Activated CD8-positive, alpha-beta memory T cell treated with anti-CD3 and anti-CD28 coated beads, Interleukin-2, amount 10 ng/mL, durations not matched to agents 7 days and 5 days (primary cell): ENCODE measurements at regions not wholly inside any gene's neighbourhood (a gene's known extent, or its start where the extent isn't known, plus 50 kb on each side); places are given as distances from the start of the nearest gene placed in this dataset.

Source experiments
- ATAC-seq: fragments of 150-1000 bp; cut with Tn5 transposase; one replicate; pipeline ENCODE4 v1.10.0; 2021; ENCODE audit warnings: moderate library complexity
- CTCF ChIA-PET: fragments of 350-600 bp; sonication (Branson Sonifier 250); formaldehyde crosslinking; loops from one replicate; lab custom pipeline; 2021; ENCODE audit warnings: antibody characterized with exemption; lab: Charles Lee
- DNase-seq: peaks from one replicate; pipeline ENCODE4 v3.0.0-alpha.2; 2020
- H3K27ac Mint-ChIP-seq: one replicate; pipeline ENCODE4 v1.8.0; 2021; ENCODE audit warnings: mild to moderate bottlenecking, mixed read lengths
- H3K27me3 Mint-ChIP-seq: one replicate; pipeline ENCODE4 v1.8.0; 2021; ENCODE audit warnings: mixed read lengths
- H3K36me3 Mint-ChIP-seq: one replicate; pipeline ENCODE4 v1.8.0; 2021; ENCODE audit warnings: mild to moderate bottlenecking, mixed read lengths
- H3K4me1 Mint-ChIP-seq: one replicate; pipeline ENCODE4 v1.8.0; 2021; ENCODE audit warnings: mixed read lengths
- H3K4me3 Mint-ChIP-seq: one replicate; pipeline ENCODE4 v1.8.0; 2021; ENCODE audit warnings: mild to moderate bottlenecking, moderate library complexity, mixed read lengths
- H3K9me3 Mint-ChIP-seq: one replicate; pipeline ENCODE4 v1.8.0; 2022; ENCODE audit warnings: low read depth, mixed read lengths

DNA sequence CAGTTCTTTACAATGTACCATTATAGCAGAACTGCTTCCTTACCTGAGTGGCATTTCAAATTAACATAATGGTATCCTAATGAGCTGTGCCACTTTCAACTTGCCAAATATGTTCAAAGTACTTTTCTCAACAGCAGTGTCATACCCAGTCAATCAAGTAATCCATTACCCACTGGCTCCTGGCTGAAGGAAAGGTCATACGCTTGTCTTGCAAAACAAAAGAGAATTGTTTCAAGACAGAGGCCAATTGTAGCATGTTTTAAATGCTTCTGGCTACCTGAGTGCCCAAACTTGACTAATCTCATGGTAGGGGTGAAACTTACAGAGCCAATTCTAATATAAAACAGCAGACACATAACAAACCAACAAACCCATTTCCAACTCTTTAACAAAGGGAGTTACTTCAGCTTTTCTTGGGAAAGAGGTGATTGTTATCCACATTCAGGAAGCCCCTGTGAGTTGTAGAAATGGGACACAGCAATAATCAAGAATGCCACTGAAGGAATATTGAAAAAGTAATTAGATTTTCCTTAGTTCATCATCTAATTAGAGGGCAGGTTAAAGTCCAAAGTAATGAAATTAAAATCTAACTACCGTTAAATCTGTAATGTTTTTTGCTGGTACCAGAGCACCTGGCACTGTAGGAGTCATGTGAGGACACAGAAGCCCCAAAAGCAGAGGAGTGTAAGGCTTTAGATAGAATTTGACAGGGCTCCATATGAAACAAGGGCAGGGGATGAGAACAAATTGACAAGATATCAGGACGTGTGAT lies 241.9 kb downstream of the RWDD3 start:
- CTCF ChIA-PET, result no interaction called here
- Mint-ChIP-seq H3K4me1 (no peaks in the 10 kb centered on the region), H3K4me3 (no peak overlapping the region)

DNA sequence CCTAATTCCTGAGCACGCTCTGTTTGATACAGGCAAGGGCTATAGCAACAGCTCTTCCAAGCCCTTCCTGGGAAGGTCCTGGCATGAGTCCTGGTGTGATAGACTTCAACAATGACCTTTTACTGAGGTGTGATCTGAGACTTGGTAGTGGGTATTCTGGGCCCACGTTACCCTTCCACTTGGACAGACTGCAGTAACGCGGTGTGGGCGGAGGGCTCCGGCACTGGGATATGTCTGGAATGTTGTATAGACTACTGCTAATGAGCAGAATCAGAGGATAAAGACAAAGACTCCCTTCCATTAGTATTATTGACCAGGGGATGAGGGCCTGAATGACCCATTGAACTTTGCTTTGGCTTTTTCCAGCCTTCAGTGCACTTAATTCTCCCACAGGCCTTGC lies 262.3 kb downstream of the RWDD3 start:
- Mint-ChIP-seq H3K4me1 (no peaks in the 10 kb centered on the region), H3K27me3 (no peaks in the 10 kb centered on the region), H3K9me3 (peaks cover 3% of the 10 kb centered on the region), H3K36me3 (no peaks in the 10 kb centered on the region), H3K4me3 (no peak overlapping the region), H3K27ac (no peak overlapping the region)
- DNase-seq (no peak), ATAC-seq (no peak)
- CTCF ChIA-PET, result no interaction called here

More for the DNA sequence above, 241.9 kb downstream of the RWDD3 start:
- H3K27ac Mint-ChIP-seq, result no peak overlapping the region
- no peaks in the 10 kb centered on the region for H3K27me3 Mint-ChIP-seq
- H3K9me3 Mint-ChIP-seq, result peaks cover 11% of the 10 kb centered on the region
- ATAC-seq (no peak), DNase-seq (no peak)
- no peaks in the 10 kb centered on the region for H3K36me3 Mint-ChIP-seq

GRCh38 chr1:95496773-95497172 lies 262.8 kb downstream of the RWDD3 start:
- CTCF ChIA-PET, result no interaction called here
- Mint-ChIP-seq H3K4me1 (no peaks in the 10 kb centered on the region), H3K9me3 (peaks cover 4% of the 10 kb centered on the region), H3K27me3 (no peaks in the 10 kb centered on the region), H3K4me3 (no peak overlapping the region), H3K27ac (no peak overlapping the region), H3K36me3 (no peaks in the 10 kb centered on the region)
- ATAC-seq (no peak), DNase-seq (no peak)

DNA sequence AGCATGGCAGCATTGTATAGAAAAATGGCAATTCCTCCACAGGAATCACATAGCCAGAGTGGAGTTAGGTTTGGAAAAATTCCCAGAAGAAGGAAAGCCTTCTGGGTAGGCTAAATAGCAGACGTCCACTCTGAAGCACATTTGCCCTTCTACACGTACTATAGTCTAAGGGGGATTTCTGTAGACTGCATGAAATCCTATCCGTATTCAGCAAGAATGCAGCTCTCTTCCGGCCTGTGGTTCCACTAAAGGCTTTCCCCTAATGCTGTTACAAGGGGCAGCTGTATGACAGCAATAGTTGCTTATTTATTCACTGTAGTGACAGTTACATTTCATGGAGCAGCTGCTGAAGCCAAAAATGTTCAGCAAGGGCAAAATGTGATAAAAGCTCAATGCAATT lies 263.6 kb downstream of the RWDD3 start:
- ATAC-seq, result no peak
- Mint-ChIP-seq H3K9me3 (peaks cover 4% of the 10 kb centered on the region), H3K4me1 (no peaks in the 10 kb centered on the region), H3K27ac (no peak overlapping the region), H3K4me3 (no peak overlapping the region), H3K27me3 (no peaks in the 10 kb centered on the region), H3K36me3 (no peaks in the 10 kb centered on the region)
- CTCF ChIA-PET, result no interaction called here
- no peak for DNase-seq

DNA sequence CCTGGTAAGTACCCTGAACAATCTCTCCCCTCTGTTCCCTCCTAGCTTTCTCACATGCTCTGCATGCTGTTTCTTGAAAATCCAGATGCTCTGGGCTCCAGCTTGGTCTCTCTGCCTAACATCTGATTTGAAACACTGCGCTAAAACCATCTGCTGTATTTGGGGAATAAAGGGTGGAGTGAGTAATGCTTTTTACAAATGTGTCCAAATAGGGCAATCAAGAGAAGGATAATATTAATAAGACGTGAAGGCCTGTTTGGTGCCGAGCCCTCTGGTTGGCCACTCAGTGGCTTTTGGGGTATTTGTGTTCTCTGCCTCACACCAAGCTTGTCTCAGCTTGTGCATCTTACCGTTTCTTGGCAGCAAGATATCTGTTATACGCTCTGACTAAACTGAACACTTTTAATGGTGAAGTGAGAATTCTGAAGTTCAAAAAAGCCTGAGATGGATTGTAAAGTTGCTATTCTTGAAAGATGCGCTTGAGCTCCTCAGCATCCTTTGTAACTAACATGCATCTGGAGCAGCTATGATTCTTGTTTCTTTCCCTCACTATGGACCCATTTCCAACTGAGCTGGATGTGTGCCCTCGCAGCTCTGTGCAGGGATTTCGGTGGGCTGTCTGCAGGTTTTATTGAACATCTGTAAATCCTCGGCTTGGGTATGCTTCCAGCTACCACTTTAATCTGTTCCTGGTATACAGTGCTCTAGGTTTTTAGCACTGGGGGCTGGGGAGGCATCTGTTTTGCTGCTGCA lies 269.4 kb downstream of the RWDD3 start:
- Mint-ChIP-seq H3K4me3 (no peak overlapping the region), H3K36me3 (no peaks in the 10 kb centered on the region), H3K9me3 (peaks cover 5% of the 10 kb centered on the region), H3K4me1 (no peaks in the 10 kb centered on the region), H3K27me3 (no peaks in the 10 kb centered on the region), H3K27ac (no peak overlapping the region)
- DNase-seq (no peak), ATAC-seq (no peak)
- CTCF ChIA-PET, result no interaction called here

DNA sequence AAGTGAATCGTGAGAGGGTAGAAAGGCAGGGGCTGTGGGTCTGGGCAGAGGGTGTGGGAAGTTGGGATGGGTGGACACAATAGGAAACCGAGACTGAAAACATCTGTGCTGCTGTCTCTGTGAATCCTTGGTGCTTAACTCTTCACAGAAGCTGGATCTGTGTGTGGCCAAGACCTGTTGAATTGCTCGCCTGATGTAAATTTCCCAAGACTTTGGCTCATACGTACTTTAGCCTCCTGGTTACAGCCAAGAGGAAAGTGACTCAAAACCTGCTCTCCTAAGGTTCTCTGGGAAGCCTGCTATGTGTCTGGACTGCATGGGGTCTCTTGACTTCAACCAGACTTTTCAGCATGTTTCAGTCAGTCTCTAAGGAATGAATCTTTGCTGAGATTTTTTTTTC lies 270.3 kb downstream of the RWDD3 start:
- Mint-ChIP-seq H3K27ac (no peak overlapping the region), H3K9me3 (peaks cover 5% of the 10 kb centered on the region), H3K27me3 (no peaks in the 10 kb centered on the region), H3K4me3 (no peak overlapping the region), H3K36me3 (no peaks in the 10 kb centered on the region), H3K4me1 (no peaks in the 10 kb centered on the region)
- CTCF ChIA-PET, result no interaction called here
- DNase-seq, result no peak
- no peak for ATAC-seq

GRCh38 chr1:95506736-95507414 lies 272.9 kb downstream of the RWDD3 start:
- Mint-ChIP-seq H3K9me3 (peaks cover 3% of the 10 kb centered on the region), H3K4me3 (no peak overlapping the region), H3K27ac (no peak overlapping the region), H3K4me1 (no peaks in the 10 kb centered on the region), H3K27me3 (no peaks in the 10 kb centered on the region), H3K36me3 (no peaks in the 10 kb centered on the region)
- ATAC-seq (no peak), DNase-seq (no peak)
- CTCF ChIA-PET, result no interaction called here

DNA sequence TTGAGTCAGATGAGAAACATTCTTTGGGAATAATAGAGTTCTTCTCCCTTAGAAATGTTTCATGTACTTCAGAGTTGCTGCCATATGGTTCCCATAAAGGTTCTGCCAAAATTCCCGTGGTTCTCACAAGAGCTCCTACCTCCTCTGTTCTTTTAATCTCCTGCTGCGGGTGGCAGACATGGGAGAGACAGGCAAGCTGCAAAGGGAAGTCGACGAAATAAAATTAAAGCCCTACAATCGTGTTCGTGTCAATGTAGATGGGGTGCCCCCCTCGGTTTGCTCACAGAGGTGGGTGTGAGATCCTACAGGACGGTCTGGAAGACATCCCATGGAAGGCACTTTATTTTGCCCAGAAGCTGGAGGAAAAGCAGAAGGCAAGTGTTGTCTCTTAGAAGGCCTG lies 276.0 kb downstream of the RWDD3 start:
- DNase-seq (no peak), ATAC-seq (no peak)
- H3K36me3 Mint-ChIP-seq, result no peaks in the 10 kb centered on the region
- no peaks in the 10 kb centered on the region for H3K4me1 Mint-ChIP-seq
- CTCF ChIA-PET, result no interaction called here
- H3K27ac Mint-ChIP-seq, result no peak overlapping the region
- H3K27me3 Mint-ChIP-seq, result no peaks in the 10 kb centered on the region
- no peak overlapping the region for H3K4me3 Mint-ChIP-seq
- peaks cover 3% of the 10 kb centered on the region for H3K9me3 Mint-ChIP-seq

DNA sequence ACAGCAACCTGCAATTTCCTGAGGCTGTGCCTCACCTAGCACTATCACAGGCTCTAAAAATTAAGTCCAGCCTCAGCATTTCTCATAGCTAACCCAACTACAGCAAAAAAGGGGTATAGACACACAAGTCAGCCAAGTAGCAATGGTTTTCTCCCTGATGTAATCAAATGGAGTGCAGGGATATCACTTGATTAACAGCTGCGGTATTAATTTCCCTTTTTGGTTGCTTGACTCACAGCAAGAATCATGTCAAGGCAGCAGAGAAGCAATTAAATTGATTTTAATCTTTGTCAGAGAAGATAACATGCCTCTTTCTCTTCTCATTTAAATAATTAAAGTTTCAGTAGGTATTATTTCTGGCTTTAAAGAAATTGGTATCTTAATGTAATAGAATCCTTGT lies 278.9 kb downstream of the RWDD3 start:
- DNase-seq (no peak), ATAC-seq (no peak)
- Mint-ChIP-seq H3K36me3 (no peaks in the 10 kb centered on the region), H3K27me3 (no peaks in the 10 kb centered on the region), H3K4me1 (no peaks in the 10 kb centered on the region), H3K4me3 (no peak overlapping the region), H3K27ac (no peak overlapping the region), H3K9me3 (peaks cover 3% of the 10 kb centered on the region)
- CTCF ChIA-PET, result no interaction called here

DNA sequence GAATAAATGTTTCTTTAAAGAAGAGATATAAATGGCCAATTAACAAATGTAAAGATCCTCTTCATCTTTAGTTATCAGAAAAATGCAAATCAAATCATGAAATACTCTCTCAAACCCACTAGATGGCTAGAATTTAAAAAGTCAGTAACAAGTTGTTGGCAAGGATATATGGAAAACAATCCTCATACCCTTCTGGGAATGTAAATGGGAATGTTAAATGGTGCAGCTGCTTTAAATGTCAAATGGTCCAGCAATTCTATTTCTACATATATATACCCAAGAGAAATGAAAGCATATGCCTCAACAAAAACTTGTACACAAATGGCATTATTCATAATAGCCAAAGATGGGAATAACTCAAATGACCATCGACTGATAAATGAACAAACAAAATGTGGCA lies 283.5 kb downstream of the RWDD3 start:
- no peak overlapping the region for H3K27ac Mint-ChIP-seq
- peaks cover 3% of the 10 kb centered on the region for H3K9me3 Mint-ChIP-seq
- no peak for DNase-seq
- CTCF ChIA-PET, result no interaction called here
- H3K4me3 Mint-ChIP-seq, result no peak overlapping the region
- no peak for ATAC-seq
- H3K4me1 Mint-ChIP-seq, result no peaks in the 10 kb centered on the region
- no peaks in the 10 kb centered on the region for H3K36me3 Mint-ChIP-seq
- H3K27me3 Mint-ChIP-seq, result no peaks in the 10 kb centered on the region

GRCh38 chr1:95518310-95518709 lies 284.3 kb downstream of the RWDD3 start:
- no peaks in the 10 kb centered on the region for H3K4me1 Mint-ChIP-seq
- DNase-seq (no peak), ATAC-seq (no peak)
- CTCF ChIA-PET, result no interaction called here
- no peaks in the 10 kb centered on the region for H3K27me3 Mint-ChIP-seq
- H3K36me3 Mint-ChIP-seq, result no peaks in the 10 kb centered on the region
- H3K27ac Mint-ChIP-seq, result no peak overlapping the region
- peaks cover 3% of the 10 kb centered on the region for H3K9me3 Mint-ChIP-seq
- no peak overlapping the region for H3K4me3 Mint-ChIP-seq

GRCh38 chr1:95520390-95520789 lies 286.4 kb downstream of the RWDD3 start:
- Mint-ChIP-seq H3K4me3 (no peak overlapping the region), H3K27me3 (no peaks in the 10 kb centered on the region), H3K9me3 (peaks cover 5% of the 10 kb centered on the region), H3K27ac (no peak overlapping the region), H3K4me1 (no peaks in the 10 kb centered on the region), H3K36me3 (no peaks in the 10 kb centered on the region)
- no peak for ATAC-seq
- no peak for DNase-seq
- CTCF ChIA-PET, result no interaction called here

DNA sequence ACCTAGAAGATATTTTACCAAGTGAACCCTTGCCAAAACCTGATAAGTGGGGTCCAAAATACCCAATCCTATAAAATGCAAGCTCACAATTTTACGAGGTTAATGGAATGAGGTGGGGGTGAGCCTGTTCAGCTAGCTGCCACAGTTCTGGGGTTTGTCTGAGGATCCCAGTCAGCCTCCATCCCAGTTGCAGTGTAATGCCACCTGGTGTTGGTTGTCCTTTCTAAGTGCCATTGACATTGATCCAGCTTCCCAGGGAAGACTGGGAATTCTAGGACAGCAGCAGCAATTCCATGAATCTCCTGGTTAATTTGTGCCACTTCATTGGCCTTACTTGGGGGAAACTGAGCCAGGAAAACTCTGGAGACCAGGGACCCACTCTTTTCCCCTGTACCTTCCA lies 298.3 kb downstream of the RWDD3 start:
- Mint-ChIP-seq H3K27me3 (no peaks in the 10 kb centered on the region), H3K9me3 (peaks cover 5% of the 10 kb centered on the region), H3K36me3 (no peaks in the 10 kb centered on the region), H3K27ac (no peak overlapping the region), H3K4me3 (no peak overlapping the region), H3K4me1 (no peaks in the 10 kb centered on the region)
- ATAC-seq (no peak), DNase-seq (no peak)
- CTCF ChIA-PET, result no interaction called here

GRCh38 chr1:95534985-95535384 lies 301.0 kb downstream of the RWDD3 start:
- no peaks in the 10 kb centered on the region for H3K27me3 Mint-ChIP-seq
- H3K27ac Mint-ChIP-seq, result no peak overlapping the region
- no peaks in the 10 kb centered on the region for H3K36me3 Mint-ChIP-seq
- H3K4me3 Mint-ChIP-seq, result no peak overlapping the region
- no peaks in the 10 kb centered on the region for H3K4me1 Mint-ChIP-seq
- ATAC-seq (no peak), DNase-seq (no peak)
- CTCF ChIA-PET, result no interaction called here
- peaks cover 5% of the 10 kb centered on the region for H3K9me3 Mint-ChIP-seq
